HT1080 (cell line): ENCODE measurements at regions not wholly inside any gene's neighbourhood (a gene's known extent, or its start where the extent isn't known, plus 50 kb on each side); places are given as distances from the start of the nearest gene placed in this dataset.
"Not testable (repeated sequence)": the region's sequence is repeated elsewhere in the genome, so short reads cannot be mapped to it uniquely, and the experiment has no call there.

Experiments
- DNase-seq: peaks from one replicate; pipeline ENCODE4 v3.0.0-alpha.2; 2015; ENCODE audit warnings: low read depth

- no peak for DNase-seq
Observed at GRCh38 chr17:53344778-53345177, 477.9 kb upstream of the KIF2B start.

GRCh38 chr17:53336281-53336680 lies 486.4 kb upstream of the KIF2B start:
- peak; percentile 49 for DNase-seq

GRCh38 chr17:53335443-53335842 lies 487.3 kb upstream of the KIF2B start:
- DNase-seq, result no peak

- DNase-seq, result no peak
Observed at GRCh38 chr17:53330756-53331155, 492.0 kb upstream of the KIF2B start.

- DNase-seq, result no peak
Observed at GRCh38 chr17:53321651-53322050, 501.1 kb upstream of the KIF2B start.

GRCh38 chr17:53319947-53320346 lies 502.8 kb upstream of the KIF2B start:
- no peak for DNase-seq

GRCh38 chr17:53316988-53317387 lies 505.7 kb upstream of the KIF2B start:
- no peak for DNase-seq

GRCh38 chr17:53316073-53316472 lies 506.7 kb upstream of the KIF2B start:
- no peak for DNase-seq

GRCh38 chr17:53314521-53314920 lies 508.2 kb upstream of the KIF2B start:
- DNase-seq, result no peak

- peak; percentile 41 for DNase-seq
Observed at GRCh38 chr17:53313746-53314145, 509.0 kb upstream of the KIF2B start.

GRCh38 chr17:53278466-53278865 lies 544.3 kb upstream of the KIF2B start:
- no peak for DNase-seq

- DNase-seq, result no peak
Observed at GRCh38 chr17:53273126-53273525, 549.6 kb upstream of the KIF2B start.

- no peak for DNase-seq
Observed at GRCh38 chr17:53270936-53271335, 551.8 kb upstream of the KIF2B start.

GRCh38 chr17:53264730-53265129 lies 558.0 kb upstream of the KIF2B start:
- DNase-seq, result no peak

- DNase-seq, result no peak
Observed at GRCh38 chr17:53253956-53254597, 568.6 kb upstream of the KIF2B start.

- DNase-seq, result no peak
Observed at GRCh38 chr17:53249036-53249435, 573.7 kb upstream of the KIF2B start.

GRCh38 chr17:53234138-53234537 lies 588.6 kb upstream of the KIF2B start:
- DNase-seq, result no peak

- DNase-seq, result no peak
Observed at GRCh38 chr17:53227514-53227913, 595.2 kb upstream of the KIF2B start.

GRCh38 chr17:53227111-53227510 lies 595.6 kb upstream of the KIF2B start:
- DNase-seq, result peak; percentile 26

GRCh38 chr17:53219821-53220220 lies 602.9 kb upstream of the KIF2B start:
- no peak for DNase-seq

- no peak for DNase-seq
Observed at GRCh38 chr17:53218723-53219122, 604.0 kb upstream of the KIF2B start.

- peak; percentile 69 for DNase-seq
Observed at GRCh38 chr17:53217311-53217710, 605.4 kb upstream of the KIF2B start.

- DNase-seq, result not testable (repeated sequence)
Observed at GRCh38 chr17:53208935-53209334, 613.8 kb upstream of the KIF2B start.

- DNase-seq, result no peak
Observed at GRCh38 chr17:53193044-53193443, 629.7 kb upstream of the KIF2B start.
